ENCODE measurements at regions not wholly inside any gene's neighbourhood (a gene's known extent, or its start where the extent isn't known, plus 50 kb on each side); places are given as distances from the start of the nearest gene placed in this dataset.

DNA sequence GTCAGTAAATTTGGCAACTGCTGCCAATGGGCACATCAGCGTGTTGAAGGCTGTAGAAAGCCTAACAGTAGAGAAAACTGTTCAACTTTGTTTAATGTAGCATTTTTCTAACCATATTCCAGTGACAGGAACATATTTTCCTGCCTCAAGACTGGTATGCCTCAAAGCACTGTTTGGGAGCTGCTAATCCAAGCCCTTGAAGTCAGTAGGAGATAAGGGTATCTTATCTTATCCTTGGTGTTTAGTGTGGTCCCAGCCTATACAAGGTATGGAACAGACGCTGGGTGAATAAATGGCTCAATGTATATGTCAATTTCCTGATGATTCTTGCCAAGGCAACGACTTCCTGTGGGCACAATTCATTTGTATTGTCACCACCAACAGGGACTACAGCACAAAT lies 97.5 kb upstream of the CREB5 start:
- TF ChIP-seq CTCF (IDR thresholded peaks at IDR 0.05) (no peak), POLR2A (IDR thresholded peaks at IDR 0.05) (no peak)
